GM23338 (cell line): ENCODE measurements at regions not wholly inside any gene's neighbourhood (a gene's known extent, or its start where the extent isn't known, plus 50 kb on each side); places are given as distances from the start of the nearest gene placed in this dataset.

ENCODE experiments used
- EZH2 ChIP-seq: fragments of 200-600 bp; sonication (generic); IDR thresholded peaks from one replicate; pipeline ENCODE4 v1.8.0; 2017; ENCODE audit warnings: antibody characterized with exemption, mild to moderate bottlenecking, low read depth; ENCODE audit not compliant: unreplicated experiment
- EZH2phosphoT487 ChIP-seq: fragments of 200-600 bp; sonication (generic); IDR thresholded peaks from one replicate; pipeline ENCODE4 v1.8.1; 2018; ENCODE audit warnings: antibody characterized with exemption; ENCODE audit not compliant: unreplicated experiment
- JUNB ChIP-seq: IDR thresholded peaks from one replicate; pipeline ENCODE4 v1.6.1; 2016; ENCODE audit warnings: antibody characterized with exemption; ENCODE audit not compliant: unreplicated experiment
- POLR2AphosphoS5 ChIP-seq: IDR thresholded peaks from 2 replicates; pipeline ENCODE4 v1.6.1; 2016; ENCODE audit warnings: antibody characterized with exemption, low read depth
- STAT1 ChIP-seq: IDR thresholded peaks from one replicate; pipeline ENCODE4 v1.6.1; 2016; ENCODE audit warnings: antibody characterized with exemption; ENCODE audit not compliant: unreplicated experiment
- TF ChIP-seq, protein P1 (sequence below), 2 experiments: fragments of 200-600 bp in 1 of 2; sonication (generic) in 1 of 2; conservative IDR thresholded peaks; 2 replicates each; pipeline versions ENCODE4 v1.5.1 to v1.6.1; 2016 to 2017; ENCODE audit warnings: antibody characterized with exemption in 2 of 2, low read depth in 2 of 2, mild to moderate bottlenecking in 2 of 2, moderate library complexity in 1 of 2

DNA sequence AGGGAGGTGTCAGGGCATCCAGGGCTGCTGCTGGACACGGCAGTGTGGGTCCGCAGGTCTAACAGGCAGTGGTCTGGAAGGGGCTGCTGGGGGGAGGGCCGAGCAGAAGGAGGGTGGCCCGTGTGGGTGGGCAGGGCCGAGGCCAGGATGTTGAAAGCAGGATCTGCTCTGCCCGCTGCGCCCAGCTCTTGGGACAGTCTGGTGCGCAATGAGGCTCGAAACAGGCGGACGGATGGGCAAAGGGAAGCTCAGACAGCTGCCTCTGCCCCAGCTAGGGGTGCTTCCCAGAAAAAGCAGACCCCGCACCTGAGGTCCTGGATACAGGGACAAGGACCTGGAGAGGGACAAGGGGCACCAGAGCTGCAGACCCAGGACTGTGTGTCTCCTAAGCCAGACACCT is 121.3 kb downstream of the FAM53A start:
- no peak for TF ChIP-seq EZH2
- TF ChIP-seq, protein P1, sequence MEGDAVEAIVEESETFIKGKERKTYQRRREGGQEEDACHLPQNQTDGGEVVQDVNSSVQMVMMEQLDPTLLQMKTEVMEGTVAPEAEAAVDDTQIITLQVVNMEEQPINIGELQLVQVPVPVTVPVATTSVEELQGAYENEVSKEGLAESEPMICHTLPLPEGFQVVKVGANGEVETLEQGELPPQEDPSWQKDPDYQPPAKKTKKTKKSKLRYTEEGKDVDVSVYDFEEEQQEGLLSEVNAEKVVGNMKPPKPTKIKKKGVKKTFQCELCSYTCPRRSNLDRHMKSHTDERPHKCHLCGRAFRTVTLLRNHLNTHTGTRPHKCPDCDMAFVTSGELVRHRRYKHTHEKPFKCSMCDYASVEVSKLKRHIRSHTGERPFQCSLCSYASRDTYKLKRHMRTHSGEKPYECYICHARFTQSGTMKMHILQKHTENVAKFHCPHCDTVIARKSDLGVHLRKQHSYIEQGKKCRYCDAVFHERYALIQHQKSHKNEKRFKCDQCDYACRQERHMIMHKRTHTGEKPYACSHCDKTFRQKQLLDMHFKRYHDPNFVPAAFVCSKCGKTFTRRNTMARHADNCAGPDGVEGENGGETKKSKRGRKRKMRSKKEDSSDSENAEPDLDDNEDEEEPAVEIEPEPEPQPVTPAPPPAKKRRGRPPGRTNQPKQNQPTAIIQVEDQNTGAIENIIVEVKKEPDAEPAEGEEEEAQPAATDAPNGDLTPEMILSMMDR (conservative IDR thresholded peaks at IDR 0.05; ENCODE audit: low read depth in 2 of 2): no peak
- TF ChIP-seq EZH2phosphoT487: no peak
- no peak for TF ChIP-seq JUNB
- no peak for TF ChIP-seq STAT1
- no peak for TF ChIP-seq POLR2AphosphoS5
